ENCODE measurements at regions not wholly inside any gene's neighbourhood (a gene's known extent, or its start where the extent isn't known, plus 50 kb on each side); places are given as distances from the start of the nearest gene placed in this dataset.

DNA sequence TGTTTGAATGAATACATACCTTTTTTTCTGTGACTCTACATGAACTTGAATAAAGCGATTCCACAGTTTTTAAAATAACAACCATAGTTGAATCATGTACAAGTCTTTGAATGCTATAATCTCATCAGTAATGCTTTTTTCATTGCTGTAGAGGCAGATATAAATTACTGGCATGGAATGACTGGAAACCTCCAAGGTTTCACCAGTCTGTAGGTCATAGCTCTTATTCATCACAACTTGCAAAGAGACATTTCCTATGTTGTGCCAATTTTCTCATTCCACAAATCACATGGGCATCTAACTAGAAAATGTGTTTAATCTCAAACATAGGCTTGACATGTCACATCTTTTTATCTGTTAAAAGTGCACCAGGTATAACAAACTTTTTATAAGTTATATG lies 407.1 kb upstream of the KCNMB2 start:
- Histone ChIP-seq H3K4me1 (no peaks in the 10 kb centered on the region), H3K27ac (no peak overlapping the region), H3K27me3 (no peaks in the 10 kb centered on the region), H3K4me3 (no peak overlapping the region), H3K36me3 (no peaks in the 10 kb centered on the region), H3K9me3 (no peaks in the 10 kb centered on the region)
- DNase-seq (ENCODE audit: low spot score in 2 of 2), result no peak
- TF ChIP-seq, protein P1, sequence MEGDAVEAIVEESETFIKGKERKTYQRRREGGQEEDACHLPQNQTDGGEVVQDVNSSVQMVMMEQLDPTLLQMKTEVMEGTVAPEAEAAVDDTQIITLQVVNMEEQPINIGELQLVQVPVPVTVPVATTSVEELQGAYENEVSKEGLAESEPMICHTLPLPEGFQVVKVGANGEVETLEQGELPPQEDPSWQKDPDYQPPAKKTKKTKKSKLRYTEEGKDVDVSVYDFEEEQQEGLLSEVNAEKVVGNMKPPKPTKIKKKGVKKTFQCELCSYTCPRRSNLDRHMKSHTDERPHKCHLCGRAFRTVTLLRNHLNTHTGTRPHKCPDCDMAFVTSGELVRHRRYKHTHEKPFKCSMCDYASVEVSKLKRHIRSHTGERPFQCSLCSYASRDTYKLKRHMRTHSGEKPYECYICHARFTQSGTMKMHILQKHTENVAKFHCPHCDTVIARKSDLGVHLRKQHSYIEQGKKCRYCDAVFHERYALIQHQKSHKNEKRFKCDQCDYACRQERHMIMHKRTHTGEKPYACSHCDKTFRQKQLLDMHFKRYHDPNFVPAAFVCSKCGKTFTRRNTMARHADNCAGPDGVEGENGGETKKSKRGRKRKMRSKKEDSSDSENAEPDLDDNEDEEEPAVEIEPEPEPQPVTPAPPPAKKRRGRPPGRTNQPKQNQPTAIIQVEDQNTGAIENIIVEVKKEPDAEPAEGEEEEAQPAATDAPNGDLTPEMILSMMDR (IDR thresholded peaks at IDR 0.05), result no peak
- intact Hi-C loops (cut with DNase I), result no loop called here

DNA sequence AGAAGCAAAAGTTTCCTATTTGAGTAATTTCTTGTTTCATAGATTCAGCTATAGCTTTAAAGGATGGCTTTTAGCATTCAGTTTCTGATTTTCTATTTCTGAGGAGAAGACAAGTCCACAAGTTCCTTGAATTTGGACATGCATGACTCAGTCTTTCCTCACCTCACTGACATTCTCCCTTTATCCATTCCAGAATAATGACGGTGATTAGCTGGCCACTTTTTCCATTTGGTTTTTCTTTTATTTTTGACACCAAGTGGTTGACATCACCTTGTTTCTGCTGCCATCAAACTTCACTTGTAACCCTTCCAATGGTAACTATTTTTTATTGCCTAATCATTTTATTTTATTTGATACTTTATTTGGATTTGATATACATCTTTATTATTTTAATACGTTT lies 404.4 kb upstream of the KCNMB2 start:
- Histone ChIP-seq H3K4me1 (no peaks in the 10 kb centered on the region), H3K4me3 (no peak overlapping the region)
- intact Hi-C loops (cut with DNase I), result no loop called here

DNA sequence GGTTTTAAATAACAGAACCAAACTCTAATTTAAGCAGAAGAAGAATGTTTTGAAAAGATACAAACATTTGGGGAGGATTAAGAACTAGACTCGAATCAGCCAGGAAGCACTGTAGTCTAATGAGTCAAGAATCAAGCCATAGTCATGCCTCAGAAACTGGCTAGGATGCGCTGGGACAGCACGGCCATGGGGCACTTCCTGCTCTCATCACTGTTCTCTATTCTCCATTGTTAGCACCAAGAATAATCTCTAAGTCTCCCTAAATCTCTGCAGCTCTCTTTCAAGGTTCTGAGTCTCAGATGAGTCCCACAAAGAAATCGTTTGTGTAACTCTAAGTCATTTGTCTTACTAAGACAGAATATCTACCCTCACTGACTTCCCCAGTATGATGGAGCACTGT lies 399.0 kb upstream of the KCNMB2 start:
- Histone ChIP-seq H3K27ac (no peak overlapping the region), H3K36me3 (no peaks in the 10 kb centered on the region), H3K27me3 (no peaks in the 10 kb centered on the region), H3K4me1 (no peaks in the 10 kb centered on the region), H3K9me3 (no peaks in the 10 kb centered on the region), H3K4me3 (no peak overlapping the region)
- no peak for DNase-seq (ENCODE audit: low spot score in 2 of 2)
- TF ChIP-seq, protein P1 (IDR thresholded peaks at IDR 0.05), result no peak
- intact Hi-C loops (cut with DNase I), result no loop called here

More for the DNA sequence above, 404.4 kb upstream of the KCNMB2 start:
- Histone ChIP-seq H3K27ac (no peak overlapping the region), H3K27me3 (no peaks in the 10 kb centered on the region), H3K36me3 (no peaks in the 10 kb centered on the region), H3K9me3 (no peaks in the 10 kb centered on the region)
- TF ChIP-seq, protein P1 (IDR thresholded peaks at IDR 0.05), result no peak
- DNase-seq (ENCODE audit: low spot score in 2 of 2), result no peak

DNA sequence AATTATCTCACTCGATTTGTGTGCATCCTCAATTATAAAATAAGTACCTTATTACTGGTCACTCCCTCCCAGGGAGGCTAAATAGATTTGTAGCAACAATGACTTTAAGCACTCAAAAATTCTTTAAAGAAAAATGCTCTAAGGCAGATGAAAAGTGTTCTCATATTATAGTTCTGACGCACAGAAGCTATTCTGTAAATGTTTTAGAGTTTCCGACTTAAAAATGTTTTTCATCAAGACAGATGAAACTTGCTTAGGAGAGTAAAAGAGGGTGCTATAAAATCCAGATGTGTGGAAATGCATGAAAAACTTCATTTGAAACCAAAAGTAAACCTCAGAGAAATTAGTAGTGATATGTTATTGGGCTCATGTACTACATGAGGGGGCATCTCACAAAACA lies 398.4 kb upstream of the KCNMB2 start:
- no peak overlapping the region for H3K27ac ChIP-seq
- H3K4me1 ChIP-seq, result no peaks in the 10 kb centered on the region
- no peak overlapping the region for H3K4me3 ChIP-seq
- TF ChIP-seq, protein P1 (IDR thresholded peaks at IDR 0.05), result no peak
- H3K9me3 ChIP-seq, result no peaks in the 10 kb centered on the region
- intact Hi-C loops (cut with DNase I), result no loop called here
- H3K36me3 ChIP-seq, result no peaks in the 10 kb centered on the region
- no peaks in the 10 kb centered on the region for H3K27me3 ChIP-seq
- DNase-seq (ENCODE audit: low spot score in 2 of 2), result no peak

DNA sequence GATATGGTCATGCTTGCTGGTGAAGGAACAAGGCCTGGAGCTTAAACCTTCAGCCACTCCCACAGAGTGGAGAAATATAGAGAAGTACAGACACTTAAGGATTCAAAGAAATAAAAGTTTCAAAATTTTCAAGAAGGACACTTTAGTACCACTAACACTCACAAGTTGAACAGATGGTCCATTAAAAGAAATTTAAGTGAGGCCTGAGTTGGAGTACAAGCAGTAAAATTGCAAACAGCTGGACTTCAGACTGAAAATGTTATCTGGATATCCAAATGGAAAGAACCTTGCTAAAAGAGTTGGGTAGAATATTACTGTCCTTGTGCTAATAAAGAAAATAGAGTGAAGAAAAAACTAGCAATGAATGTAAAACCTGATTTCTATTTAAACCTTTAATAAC lies 397.1 kb upstream of the KCNMB2 start:
- Histone ChIP-seq H3K36me3 (no peaks in the 10 kb centered on the region), H3K27ac (no peak overlapping the region), H3K4me3 (no peak overlapping the region), H3K4me1 (no peaks in the 10 kb centered on the region), H3K27me3 (no peaks in the 10 kb centered on the region), H3K9me3 (no peaks in the 10 kb centered on the region)
- intact Hi-C loops (cut with DNase I), result no loop called here
- DNase-seq (ENCODE audit: low spot score in 2 of 2), result no peak
- TF ChIP-seq, protein P1 (IDR thresholded peaks at IDR 0.05), result no peak

All from ascending aorta (tissue), 2 donors.